Activated CD8-positive, alpha-beta T cell treated with anti-CD3 and anti-CD28 coated beads for 36 hours (primary cell): ENCODE measurements at regions not wholly inside any gene's neighbourhood (a gene's known extent, or its start where the extent isn't known, plus 50 kb on each side); places are given as distances from the start of the nearest gene placed in this dataset.
A peak's percentile ranks its signal among the peaks of the same experiment; 100 is the strongest.

ENCODE experiments used
- ATAC-seq: fragments of 200-7000 bp; cut with Tn5 transposase; one replicate; pipeline ENCODE4 v1.10.0; 2021; ENCODE audit warnings: mild to moderate bottlenecking, moderate library complexity
- CTCF ChIA-PET: fragments of 350-600 bp; sonication (Branson Sonifier 250); formaldehyde crosslinking; loops from one replicate; lab custom pipeline; 2021; ENCODE audit warnings: antibody characterized with exemption; lab: Charles Lee
- POLR2A ChIA-PET: fragments of 350-600 bp; sonication (Branson Sonifier 250); formaldehyde crosslinking; loops from one replicate; lab custom pipeline; 2021; ENCODE audit warnings: antibody characterized with exemption; lab: Charles Lee
- DNase-seq: peaks from one replicate; pipeline ENCODE4 v3.0.0-alpha.2; 2020
- H3K27ac Mint-ChIP-seq: one replicate; pipeline ENCODE4 v1.8.0; 2021; ENCODE audit warnings: mild to moderate bottlenecking, mixed read lengths
- H3K27me3 Mint-ChIP-seq: one replicate; pipeline ENCODE4 v1.8.0; 2021; ENCODE audit warnings: mixed read lengths
- H3K36me3 Mint-ChIP-seq: one replicate; pipeline ENCODE4 v1.8.0; 2021; ENCODE audit warnings: low read depth, mixed read lengths
- H3K4me1 Mint-ChIP-seq: one replicate; pipeline ENCODE4 v1.8.0; 2021; ENCODE audit warnings: low read depth, mixed read lengths
- H3K4me3 Mint-ChIP-seq: one replicate; pipeline ENCODE4 v1.8.0; 2021; ENCODE audit warnings: mild to moderate bottlenecking, moderate library complexity, mixed read lengths
- H3K9me3 Mint-ChIP-seq: one replicate; pipeline ENCODE4 v1.8.0; 2021; ENCODE audit warnings: mixed read lengths
- CTCF ChIP-seq: fragments of 200-600 bp; IDR thresholded peaks from one replicate; pipeline ENCODE4 v1.8.0; 2022; ENCODE audit warnings: antibody characterized with exemption, mild to moderate bottlenecking
- intact Hi-C: fragments of 100-400 bp; cut with micrococcal nuclease; formaldehyde crosslinking; loops from one replicate; pipeline ENCODE4 v1.10.0; 2022

GRCh38 chr18:51621113-51621863 is 423.8 kb upstream of the MEX3C start:
- intact Hi-C loops: no loop called here
- no peak overlapping the region for H3K27ac Mint-ChIP-seq
- POLR2A ChIA-PET: interaction anchor here (0.6 kb wide), 1 partner anchor 253 kb away, joined by 3 read pairs; no protein-coding TSS in a partner anchor
- H3K36me3 Mint-ChIP-seq: no peaks in the 10 kb centered on the region
- CTCF ChIA-PET: interaction anchor here (0.6 to 2.0 kb wide), 5 partner anchors 9 to 264 kb away, joined by 3 to 8 read pairs (median 3); no protein-coding TSS in a partner anchor
- DNase-seq (peak; percentile 57), ATAC-seq (no peak)
- peaks cover 1% of the 10 kb centered on the region for H3K9me3 Mint-ChIP-seq
- no peak overlapping the region for H3K4me3 Mint-ChIP-seq
- peak; percentile 69 for TF ChIP-seq CTCF
- H3K4me1 Mint-ChIP-seq: no peaks in the 10 kb centered on the region
- peaks cover 20% of the 10 kb centered on the region for H3K27me3 Mint-ChIP-seq

- Mint-ChIP-seq H3K27me3 (peaks cover 20% of the 10 kb centered on the region), H3K27ac (no peak overlapping the region), H3K4me1 (no peaks in the 10 kb centered on the region), H3K4me3 (no peak overlapping the region), H3K36me3 (no peaks in the 10 kb centered on the region), H3K9me3 (peaks cover 1% of the 10 kb centered on the region)
- TF ChIP-seq CTCF: no peak
- intact Hi-C loops: no loop called here
- ATAC-seq: no peak
- no peak for DNase-seq
- CTCF ChIA-PET: interaction anchor here (0.6 to 2.0 kb wide), 5 partner anchors 8 to 264 kb away, joined by 3 to 8 read pairs (median 3); no protein-coding TSS in a partner anchor
- POLR2A ChIA-PET: no interaction called here
Observed at GRCh38 chr18:51621864-51622160, 424.3 kb upstream of the MEX3C start.

- intact Hi-C loops: no loop called here
- CTCF ChIA-PET: no interaction called here
Observed at GRCh38 chr18:51622702-51623101, 425.2 kb upstream of the MEX3C start.

GRCh38 chr18:51623653-51624052 is 426.2 kb upstream of the MEX3C start:
- no peak for TF ChIP-seq CTCF
- POLR2A ChIA-PET: no interaction called here
- intact Hi-C loops: no loop called here
- no peak for ATAC-seq
- DNase-seq: no peak
- Mint-ChIP-seq H3K4me1 (no peaks in the 10 kb centered on the region), H3K36me3 (no peaks in the 10 kb centered on the region), H3K27me3 (peaks cover 20% of the 10 kb centered on the region), H3K27ac (no peak overlapping the region), H3K4me3 (no peak overlapping the region), H3K9me3 (peaks cover 1% of the 10 kb centered on the region)
- CTCF ChIA-PET: no interaction called here

More at GRCh38 chr18:51622702-51623101, 425.2 kb upstream of the MEX3C start:
- no peak for DNase-seq
- POLR2A ChIA-PET: no interaction called here
- Mint-ChIP-seq H3K9me3 (peaks cover 1% of the 10 kb centered on the region), H3K27me3 (peaks cover 20% of the 10 kb centered on the region), H3K4me1 (no peaks in the 10 kb centered on the region), H3K36me3 (no peaks in the 10 kb centered on the region), H3K27ac (no peak overlapping the region), H3K4me3 (no peak overlapping the region)
- no peak for TF ChIP-seq CTCF
- ATAC-seq: no peak

GRCh38 chr18:51630706-51631105 is 433.2 kb upstream of the MEX3C start:
- POLR2A ChIA-PET: no interaction called here
- DNase-seq (no peak), ATAC-seq (no peak)
- no peak for TF ChIP-seq CTCF
- H3K9me3 Mint-ChIP-seq: peaks cover under 1% of the 10 kb centered on the region
- H3K27ac Mint-ChIP-seq: no peak overlapping the region
- no peaks in the 10 kb centered on the region for H3K36me3 Mint-ChIP-seq
- H3K27me3 Mint-ChIP-seq: no peaks in the 10 kb centered on the region
- CTCF ChIA-PET: interaction anchor here (1.9 kb wide), 1 partner anchor 10 kb away, joined by 8 read pairs; no protein-coding TSS in a partner anchor
- intact Hi-C loops: no loop called here
- H3K4me3 Mint-ChIP-seq: no peak overlapping the region
- no peaks in the 10 kb centered on the region for H3K4me1 Mint-ChIP-seq
